Ovary (tissue), 7 donors: ENCODE measurements at regions not wholly inside any gene's neighbourhood (a gene's known extent, or its start where the extent isn't known, plus 50 kb on each side); places are given as distances from the start of the nearest gene placed in this dataset.

Experiments used
- DNase-seq, 5 donors: peaks; one replicate each; pipeline ENCODE4 v3.0.0-alpha.2; 2019 to 2020
- H3K27ac ChIP-seq, 2 donors: fragments of 200-600 bp; one replicate each; pipeline versions ENCODE4 v1.5.1 to v1.8.0; 2019 to 2022
- H3K27me3 ChIP-seq: fragments of 200-600 bp; one replicate; pipeline ENCODE4 v1.8.0; 2022
- H3K36me3 ChIP-seq: fragments of 200-600 bp; sonication (generic); one replicate; pipeline ENCODE4 v1.5.1; 2019
- H3K4me1 ChIP-seq: one replicate; pipeline ENCODE4 v1.8.1; 2013; ENCODE audit warnings: mild to moderate bottlenecking, moderate library complexity; ENCODE audit not compliant: insufficient read depth
- H3K4me3 ChIP-seq: fragments of 200-600 bp; sonication (generic); one replicate; pipeline ENCODE4 v1.5.1; 2017
- H3K9me3 ChIP-seq, 2 donors: fragments of 200-600 bp in 1 of 2; sonication (generic) in 1 of 2; one replicate each; pipeline versions ENCODE4 v1.5.1 to v1.8.1; 2013 to 2019; ENCODE audit warnings: mild to moderate bottlenecking in 1 of 2, moderate library complexity in 1 of 2
- CTCF ChIP-seq, 3 donors: fragments of 450-650 bp in 2 of 3; fragments of 200-600 bp in 1 of 3; IDR thresholded peaks; one replicate each; pipeline versions ENCODE4 v1.5.1 to v1.8.0; 2016 to 2022; ENCODE audit warnings: antibody characterized with exemption in 3 of 3, mild to moderate bottlenecking in 1 of 3
- EP300 ChIP-seq: sonication (generic); formaldehyde crosslinking; IDR thresholded peaks from one replicate; pipeline ENCODE4 v1.6.1; 2017; ENCODE audit warnings: antibody characterized with exemption
- POLR2A ChIP-seq: fragments of 450-650 bp; IDR thresholded peaks from one replicate; pipeline ENCODE4 v1.6.1; 2017; ENCODE audit warnings: antibody characterized with exemption, mild to moderate bottlenecking, moderate library complexity
- WGBS, 3 donors: extraction: QIAGEN DNeasy Blood & Tissue Kit in 1 of 3; methylation state at CpG; one replicate each; pipeline versions ENCODE4 v1.1.5 to v1.1.7; 2013 to 2017; 5-methylcytosine and 5-hydroxymethylcytosine counted together
- intact Hi-C, 4 donors: fragments of 100-400 bp; cut with DNase I; formaldehyde crosslinking; loops; one replicate each; pipeline versions ENCODE4 v1.11.0 to v1.15.1; 2022 to 2023
- donor health status: DM: no; HTN: no; CAD: no; lungs with moderate emphysema.
- donor health status: DM: no; HTN: no; CAD: no.
- donor health status: Bipolar disorder and iron deficiency.
- donor health status: DM: no; HTN: no; CAD: no.
- donor health status: DM: yes; HTN: yes; CAD: no.

- Histone ChIP-seq H3K9me3 (no peaks in the 10 kb centered on the region), H3K27me3 (no peaks in the 10 kb centered on the region), H3K27ac (no peak overlapping the region), H3K36me3 (no peaks in the 10 kb centered on the region), H3K4me3 (no peak overlapping the region), H3K4me1 (no peaks in the 10 kb centered on the region)
- intact Hi-C loops: no loop called here
- no peak for DNase-seq
- TF ChIP-seq POLR2A (no peak), CTCF (IDR thresholded peaks at IDR 0.05) (no peak)
- 58 to 64% (median 60%) methylated on average over 1 of the region's 1 CpG for WGBS, 3 donors
Measured at GRCh38 chr3:102329066-102329465, 105.7 kb upstream of the ZPLD1 start.

- intact Hi-C loops: no loop called here
- Histone ChIP-seq H3K27ac (no peak overlapping the region), H3K27me3 (no peaks in the 10 kb centered on the region), H3K9me3 (no peaks in the 10 kb centered on the region), H3K4me3 (no peak overlapping the region), H3K4me1 (no peaks in the 10 kb centered on the region), H3K36me3 (no peaks in the 10 kb centered on the region)
- 82 to 94% (median 85%) methylated on average over 1 of the region's 1 CpG for WGBS, 3 donors
- DNase-seq: no peak
- TF ChIP-seq EP300 (no peak), POLR2A (no peak), CTCF (IDR thresholded peaks at IDR 0.05) (no peak)
Measured at GRCh38 chr3:102329561-102329960, 105.3 kb upstream of the ZPLD1 start.

- H3K4me3 ChIP-seq: no peak overlapping the region
- DNase-seq: no peak
- no peaks in the 10 kb centered on the region for H3K27me3 ChIP-seq
- 92 to 99% (median 96%) methylated on average over 1 of the region's 1 CpG for WGBS, 3 donors
- H3K9me3 ChIP-seq: no peaks in the 10 kb centered on the region
- H3K4me1 ChIP-seq: no peaks in the 10 kb centered on the region
- H3K27ac ChIP-seq: no peak overlapping the region
- no peak for TF ChIP-seq POLR2A
- TF ChIP-seq CTCF (IDR thresholded peaks at IDR 0.05): no peak
- TF ChIP-seq EP300: no peak
- no peaks in the 10 kb centered on the region for H3K36me3 ChIP-seq
- intact Hi-C loops: no loop called here
Measured at GRCh38 chr3:102332205-102332604, 102.6 kb upstream of the ZPLD1 start.

GRCh38 chr3:102332934-102333333 is 101.9 kb upstream of the ZPLD1 start:
- Histone ChIP-seq H3K36me3 (no peaks in the 10 kb centered on the region), H3K27ac (no peak overlapping the region), H3K4me3 (no peak overlapping the region), H3K9me3 (no peaks in the 10 kb centered on the region), H3K4me1 (no peaks in the 10 kb centered on the region), H3K27me3 (no peaks in the 10 kb centered on the region)
- no peak for DNase-seq
- TF ChIP-seq CTCF (IDR thresholded peaks at IDR 0.05): no peak
- TF ChIP-seq EP300: no peak
- no peak for TF ChIP-seq POLR2A
- intact Hi-C loops: no loop called here

GRCh38 chr3:102336130-102336529 is 98.7 kb upstream of the ZPLD1 start:
- no peaks in the 10 kb centered on the region for H3K4me1 ChIP-seq
- TF ChIP-seq EP300 (no peak), CTCF (IDR thresholded peaks at IDR 0.05) (no peak), POLR2A (no peak)
- H3K36me3 ChIP-seq: no peaks in the 10 kb centered on the region
- no peaks in the 10 kb centered on the region for H3K27me3 ChIP-seq
- 75 to 82% (median 77%) methylated on average over 3 of the region's 3 CpGs for WGBS, 3 donors
- H3K27ac ChIP-seq: no peak overlapping the region
- no peak for DNase-seq
- no peaks in the 10 kb centered on the region for H3K9me3 ChIP-seq
- H3K4me3 ChIP-seq: no peak overlapping the region
- intact Hi-C loops: no loop called here
